Body of pancreas (tissue), 4 donors: ENCODE measurements at regions not wholly inside any gene's neighbourhood (a gene's known extent, or its start where the extent isn't known, plus 50 kb on each side); places are given as distances from the start of the nearest gene placed in this dataset.

Source experiments
- ATAC-seq: fragments of 150-250 bp; one replicate; pipeline ENCODE4 v1.9.1; 2016
- DNase-seq, 4 donors: peaks; one replicate each; pipeline ENCODE4 v3.0.0-alpha.2; 2019
- H3K27ac ChIP-seq, 4 donors: fragments of 200-600 bp; sonication (generic); 1 replicate in 3 of 4; 2 replicates in 1 of 4; pipeline versions ENCODE4 v1.5.1 to v1.6.1; 2016 to 2019; ENCODE audit warnings: mild to moderate bottlenecking in 1 of 4, mixed read lengths in 1 of 4, moderate library complexity in 1 of 4
- H3K27me3 ChIP-seq, 2 donors: fragments of 200-600 bp; sonication (generic); one replicate each; pipeline ENCODE4 v1.6.0; 2016; ENCODE audit warnings: mild to moderate bottlenecking in 1 of 2
- H3K36me3 ChIP-seq, 2 donors: fragments of 200-600 bp; sonication (generic); replicated peaks in 1 of 2; 2 replicates each; pipeline ENCODE4 v1.5.1; 2016; ENCODE audit warnings: low read depth in 2 of 2; ENCODE audit not compliant: insufficient read depth in 1 of 2
- H3K4me1 ChIP-seq: fragments of 200-600 bp; sonication (generic); one replicate; pipeline ENCODE4 v1.6.0; 2016
- H3K4me3 ChIP-seq, 2 donors: fragments of 200-600 bp; sonication (generic); 1 replicate in 1 of 2; 2 replicates in 1 of 2; pipeline ENCODE4 v1.5.1; 2016 to 2019
- H3K9me3 ChIP-seq, 3 donors: fragments of 200-600 bp; sonication (generic); 1 replicate in 2 of 3; 2 replicates in 1 of 3; pipeline ENCODE4 v1.5.1; 2016
- POLR2A ChIP-seq, 3 donors: fragments of 450-650 bp; IDR thresholded peaks; one replicate each; pipeline ENCODE4 v1.6.1; 2016; ENCODE audit warnings: antibody characterized with exemption in 3 of 3, mild to moderate bottlenecking in 2 of 3
- WGBS, 2 donors: methylation state at CpG; one replicate each; pipeline ENCODE4 v1.1.5; 2017; 5-methylcytosine and 5-hydroxymethylcytosine counted together
- intact Hi-C: fragments of 100-400 bp; cut with DNase I; formaldehyde crosslinking; loops from one replicate; pipeline ENCODE4 v1.15.1; 2023
- TF ChIP-seq, protein P1 (sequence below), 7 experiments: fragments of 450-650 bp in 4 of 7; fragments of 200-600 bp in 3 of 7; sonication (generic) in 3 of 7; IDR thresholded peaks; one replicate each; pipeline ENCODE4 v1.5.1; 2016 to 2019; ENCODE audit warnings: antibody characterized with exemption in 7 of 7

DNA sequence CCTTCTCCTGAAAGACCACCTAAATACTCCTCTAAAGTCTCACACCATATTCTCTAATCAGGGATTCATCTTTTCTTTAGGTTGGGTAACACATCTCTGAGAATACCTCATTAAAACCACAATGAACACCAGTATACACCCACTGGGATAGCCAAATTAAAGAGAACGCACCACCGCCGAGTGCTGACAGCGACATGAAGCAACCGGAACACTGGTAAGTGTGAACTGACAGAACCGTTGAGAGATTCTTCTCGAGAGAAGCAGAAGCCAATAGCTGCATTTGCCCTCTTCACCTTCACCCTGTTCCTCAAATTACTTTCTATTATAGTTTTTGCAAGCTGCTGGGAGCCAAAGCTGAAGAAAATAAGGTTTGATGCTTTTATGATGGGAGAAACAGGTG is 318.5 kb downstream of the FBXO15 start:
- ATAC-seq (no peak), DNase-seq (no peak)
- H3K9me3 ChIP-seq, result no peaks in the 10 kb centered on the region
- H3K27ac ChIP-seq, result no peak overlapping the region
- no peak overlapping the region for H3K4me3 ChIP-seq
- TF ChIP-seq POLR2A (IDR thresholded peaks at IDR 0.05), result no peak
- TF ChIP-seq, protein P1, sequence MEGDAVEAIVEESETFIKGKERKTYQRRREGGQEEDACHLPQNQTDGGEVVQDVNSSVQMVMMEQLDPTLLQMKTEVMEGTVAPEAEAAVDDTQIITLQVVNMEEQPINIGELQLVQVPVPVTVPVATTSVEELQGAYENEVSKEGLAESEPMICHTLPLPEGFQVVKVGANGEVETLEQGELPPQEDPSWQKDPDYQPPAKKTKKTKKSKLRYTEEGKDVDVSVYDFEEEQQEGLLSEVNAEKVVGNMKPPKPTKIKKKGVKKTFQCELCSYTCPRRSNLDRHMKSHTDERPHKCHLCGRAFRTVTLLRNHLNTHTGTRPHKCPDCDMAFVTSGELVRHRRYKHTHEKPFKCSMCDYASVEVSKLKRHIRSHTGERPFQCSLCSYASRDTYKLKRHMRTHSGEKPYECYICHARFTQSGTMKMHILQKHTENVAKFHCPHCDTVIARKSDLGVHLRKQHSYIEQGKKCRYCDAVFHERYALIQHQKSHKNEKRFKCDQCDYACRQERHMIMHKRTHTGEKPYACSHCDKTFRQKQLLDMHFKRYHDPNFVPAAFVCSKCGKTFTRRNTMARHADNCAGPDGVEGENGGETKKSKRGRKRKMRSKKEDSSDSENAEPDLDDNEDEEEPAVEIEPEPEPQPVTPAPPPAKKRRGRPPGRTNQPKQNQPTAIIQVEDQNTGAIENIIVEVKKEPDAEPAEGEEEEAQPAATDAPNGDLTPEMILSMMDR (IDR thresholded peaks at IDR 0.05), result no peak
- 75 to 83% methylated on average over 7 of the region's 7 CpGs for WGBS, 2 donors
- intact Hi-C loops, result no loop called here
- H3K36me3 ChIP-seq, result no peaks in the 10 kb centered on the region
- H3K27me3 ChIP-seq, result no peaks in the 10 kb centered on the region
- H3K4me1 ChIP-seq, result no peaks in the 10 kb centered on the region

DNA sequence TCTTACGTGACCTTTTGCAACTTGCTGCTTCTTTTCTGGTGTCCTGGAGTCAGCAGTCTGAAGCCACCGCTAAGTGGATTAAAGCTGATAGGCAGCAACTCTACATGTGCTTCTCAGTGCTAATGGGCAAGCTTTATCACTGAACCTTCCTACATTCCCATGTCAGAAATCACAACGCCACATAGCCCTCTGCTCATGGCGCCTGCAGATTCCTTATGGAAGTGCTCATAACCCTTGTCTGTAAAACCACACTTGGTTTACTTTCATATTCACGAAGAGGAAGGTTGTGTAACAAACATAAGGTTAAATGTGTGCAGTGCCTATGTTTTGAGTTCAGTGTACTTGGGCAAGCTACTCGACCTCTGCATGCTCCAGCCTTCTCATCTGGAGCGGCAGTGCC is 319.8 kb downstream of the FBXO15 start:
- ATAC-seq (no peak), DNase-seq (no peak)
- no peaks in the 10 kb centered on the region for H3K4me1 ChIP-seq
- no peak for TF ChIP-seq POLR2A (IDR thresholded peaks at IDR 0.05)
- TF ChIP-seq, protein P1 (IDR thresholded peaks at IDR 0.05), result no peak
- H3K36me3 ChIP-seq, result no peaks in the 10 kb centered on the region
- intact Hi-C loops, result no loop called here
- no peaks in the 10 kb centered on the region for H3K9me3 ChIP-seq
- no peak overlapping the region for H3K4me3 ChIP-seq
- no peaks in the 10 kb centered on the region for H3K27me3 ChIP-seq
- WGBS, 2 donors, result 60 to 77% methylated on average over 7 of the region's 7 CpGs
- H3K27ac ChIP-seq, result no peak overlapping the region

DNA sequence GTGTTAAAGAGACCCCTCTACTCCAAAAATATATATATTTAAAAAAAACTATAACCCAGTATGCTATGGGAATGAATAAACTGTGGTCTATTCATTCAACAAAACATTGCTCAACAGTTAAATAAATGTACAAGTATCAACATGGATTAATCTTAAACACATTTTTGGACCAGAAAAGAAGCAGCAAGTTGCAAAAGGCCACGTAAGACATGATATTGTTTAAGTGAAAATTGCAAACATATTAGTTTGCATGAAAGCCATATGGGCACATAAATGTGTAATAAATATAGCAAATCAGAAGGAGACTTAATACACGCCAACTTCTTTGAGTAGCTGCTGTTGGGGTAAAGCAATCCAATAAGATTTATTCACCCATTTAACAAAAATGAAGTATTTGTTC is 321.5 kb downstream of the FBXO15 start:
- Histone ChIP-seq H3K4me3 (no peak overlapping the region), H3K9me3 (no peaks in the 10 kb centered on the region), H3K27me3 (no peaks in the 10 kb centered on the region), H3K4me1 (no peaks in the 10 kb centered on the region), H3K36me3 (no peaks in the 10 kb centered on the region), H3K27ac (no peak overlapping the region)
- intact Hi-C loops, result no loop called here
- TF ChIP-seq, protein P1 (IDR thresholded peaks at IDR 0.05), result no peak
- TF ChIP-seq POLR2A (IDR thresholded peaks at IDR 0.05), result no peak
- ATAC-seq (no peak), DNase-seq (no peak)
- WGBS, 2 donors, result 69 to 71% methylated on average over 2 of the region's 2 CpGs

DNA sequence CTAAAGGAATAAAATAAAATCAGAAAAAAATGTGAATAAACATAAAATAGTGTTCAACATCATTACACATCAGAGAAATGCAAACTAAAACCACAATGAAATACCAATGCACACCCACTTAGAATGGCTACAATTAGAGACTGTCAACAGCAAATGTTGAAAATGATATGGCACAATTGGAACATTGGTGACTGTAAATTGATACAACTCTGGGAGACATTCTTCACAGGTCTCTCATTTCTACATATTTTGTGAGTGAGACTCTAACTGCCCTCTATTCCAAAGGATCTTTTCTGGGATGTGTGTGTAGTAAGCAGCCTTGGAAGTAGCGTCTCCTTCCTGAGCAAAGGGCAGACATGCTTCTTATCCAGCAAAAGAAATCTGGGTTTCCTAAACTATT is 323.0 kb downstream of the FBXO15 start:
- Histone ChIP-seq H3K27me3 (no peaks in the 10 kb centered on the region), H3K9me3 (no peaks in the 10 kb centered on the region), H3K4me1 (no peaks in the 10 kb centered on the region), H3K4me3 (no peak overlapping the region), H3K36me3 (no peaks in the 10 kb centered on the region), H3K27ac (no peak overlapping the region)
- intact Hi-C loops, result no loop called here
- no peak for TF ChIP-seq POLR2A (IDR thresholded peaks at IDR 0.05)
- TF ChIP-seq, protein P1 (IDR thresholded peaks at IDR 0.05), result no peak
- DNase-seq, result no peak
- WGBS, 2 donors, result 61 to 71% methylated on average over 1 of the region's 1 CpG
- ATAC-seq, result no peak

DNA sequence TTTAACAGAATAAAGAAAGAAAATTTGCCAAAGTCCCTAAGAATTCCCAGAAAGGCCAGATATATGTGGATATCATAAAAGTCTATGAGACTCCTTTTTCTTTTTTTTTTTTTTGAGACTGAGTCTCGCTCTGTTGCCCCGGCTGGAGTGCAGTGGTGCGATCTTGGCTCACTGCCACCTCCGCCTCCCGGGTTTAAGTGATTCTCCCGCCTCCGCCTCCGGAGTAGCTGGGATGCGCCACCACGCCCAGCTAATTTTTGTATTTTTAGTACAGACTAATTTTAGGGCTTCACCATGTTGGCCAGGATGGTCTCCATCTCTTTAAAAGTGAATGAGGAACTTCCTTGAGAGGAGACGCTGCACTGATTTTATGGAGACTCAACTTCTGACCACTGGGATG is 335.2 kb downstream of the FBXO15 start:
- intact Hi-C loops, result no loop called here
- no peaks in the 10 kb centered on the region for H3K27me3 ChIP-seq
- DNase-seq (no peak), ATAC-seq (no peak)
- no peak for TF ChIP-seq POLR2A (IDR thresholded peaks at IDR 0.05)
- TF ChIP-seq, protein P1 (IDR thresholded peaks at IDR 0.05), result no peak
- H3K4me1 ChIP-seq, result no peaks in the 10 kb centered on the region
- 77 to 88% methylated on average over 11 of the region's 11 CpGs for WGBS, 2 donors
- no peaks in the 10 kb centered on the region for H3K9me3 ChIP-seq
- H3K4me3 ChIP-seq, result no peak overlapping the region
- no peak overlapping the region for H3K27ac ChIP-seq
- no peaks in the 10 kb centered on the region for H3K36me3 ChIP-seq
